HG02981 (cell line): ENCODE measurements at regions not wholly inside any gene's neighbourhood (a gene's known extent, or its start where the extent isn't known, plus 50 kb on each side); places are given as distances from the start of the nearest gene placed in this dataset.

Experiments used
- ATAC-seq: cut with Tn5 transposase; IDR thresholded peaks from one replicate; pipeline ENCODE4 v1.9.1; 2021; ENCODE audit warnings: mild to moderate bottlenecking, moderate library complexity; ENCODE audit not compliant: unreplicated experiment

DNA sequence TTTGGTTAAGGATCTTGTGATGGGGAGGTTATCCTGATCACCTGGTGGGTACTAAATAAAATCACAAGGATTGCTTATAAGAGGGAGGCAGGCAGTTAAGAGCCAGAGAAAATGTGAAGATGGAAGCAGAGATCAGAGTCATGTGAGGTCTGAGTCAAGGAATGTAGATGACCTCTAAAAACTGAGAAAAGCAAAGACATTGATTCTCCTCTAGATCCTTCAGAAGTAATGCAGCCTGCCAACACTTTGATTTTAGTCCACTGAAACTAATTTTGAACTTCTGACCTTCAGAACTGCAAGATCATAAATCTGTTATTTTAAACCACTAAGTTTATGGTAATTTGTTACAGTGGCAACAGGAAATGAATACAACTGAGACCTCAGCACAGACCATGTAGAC, 499.0 kb downstream of the GADD45G start:
- no peak for ATAC-seq

DNA sequence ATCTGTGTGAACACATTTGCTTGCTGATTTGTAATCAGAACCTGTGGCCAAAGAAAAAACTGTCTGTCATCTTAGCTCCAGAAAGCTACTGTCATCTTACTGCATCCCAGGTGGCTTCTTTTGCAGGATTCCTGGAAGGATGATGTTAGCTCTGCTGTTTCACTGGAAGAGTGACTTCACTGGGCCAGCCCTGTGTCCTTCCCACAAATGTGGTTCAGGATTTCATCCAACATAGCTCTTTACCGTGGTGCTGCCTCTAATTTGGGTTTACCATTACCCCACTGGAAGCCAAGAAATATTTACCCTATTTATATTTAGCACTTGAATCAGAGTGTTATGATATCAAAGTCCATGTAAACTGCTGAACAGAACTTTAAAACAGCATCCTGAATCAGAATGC, 501.0 kb downstream of the GADD45G start:
- no peak for ATAC-seq

DNA sequence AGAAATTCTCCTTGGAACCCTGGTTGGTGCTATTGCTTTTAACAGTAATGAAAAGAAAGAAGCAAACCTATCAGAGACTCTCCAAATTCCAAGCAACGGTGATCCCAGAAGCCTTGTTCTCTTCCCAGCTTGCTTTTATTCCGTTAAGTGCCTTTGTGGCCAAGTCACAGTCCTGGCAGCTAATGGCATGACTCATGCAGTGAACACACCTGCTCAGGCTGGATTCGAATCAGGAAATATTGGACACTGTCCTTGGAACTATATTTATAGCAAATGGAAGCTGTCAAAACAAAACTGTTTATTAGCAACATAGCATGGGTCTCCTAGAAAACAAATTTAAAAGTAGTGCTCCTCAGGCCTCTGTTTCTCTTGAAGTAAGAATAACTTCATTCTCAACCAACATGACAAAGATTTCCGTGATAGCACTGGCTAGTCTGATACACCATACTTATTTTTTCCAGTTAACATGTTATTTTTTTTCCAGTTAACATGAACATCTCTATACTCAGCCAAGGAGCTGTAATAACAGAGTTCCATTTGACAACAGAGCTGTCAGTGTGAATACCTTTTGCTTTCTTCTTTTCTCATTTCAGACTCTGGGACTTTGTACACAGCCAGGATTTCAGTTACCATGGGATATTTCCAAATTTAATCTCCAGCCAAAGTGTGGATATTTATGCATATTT, 502.4 kb downstream of the GADD45G start:
- no peak for ATAC-seq

DNA sequence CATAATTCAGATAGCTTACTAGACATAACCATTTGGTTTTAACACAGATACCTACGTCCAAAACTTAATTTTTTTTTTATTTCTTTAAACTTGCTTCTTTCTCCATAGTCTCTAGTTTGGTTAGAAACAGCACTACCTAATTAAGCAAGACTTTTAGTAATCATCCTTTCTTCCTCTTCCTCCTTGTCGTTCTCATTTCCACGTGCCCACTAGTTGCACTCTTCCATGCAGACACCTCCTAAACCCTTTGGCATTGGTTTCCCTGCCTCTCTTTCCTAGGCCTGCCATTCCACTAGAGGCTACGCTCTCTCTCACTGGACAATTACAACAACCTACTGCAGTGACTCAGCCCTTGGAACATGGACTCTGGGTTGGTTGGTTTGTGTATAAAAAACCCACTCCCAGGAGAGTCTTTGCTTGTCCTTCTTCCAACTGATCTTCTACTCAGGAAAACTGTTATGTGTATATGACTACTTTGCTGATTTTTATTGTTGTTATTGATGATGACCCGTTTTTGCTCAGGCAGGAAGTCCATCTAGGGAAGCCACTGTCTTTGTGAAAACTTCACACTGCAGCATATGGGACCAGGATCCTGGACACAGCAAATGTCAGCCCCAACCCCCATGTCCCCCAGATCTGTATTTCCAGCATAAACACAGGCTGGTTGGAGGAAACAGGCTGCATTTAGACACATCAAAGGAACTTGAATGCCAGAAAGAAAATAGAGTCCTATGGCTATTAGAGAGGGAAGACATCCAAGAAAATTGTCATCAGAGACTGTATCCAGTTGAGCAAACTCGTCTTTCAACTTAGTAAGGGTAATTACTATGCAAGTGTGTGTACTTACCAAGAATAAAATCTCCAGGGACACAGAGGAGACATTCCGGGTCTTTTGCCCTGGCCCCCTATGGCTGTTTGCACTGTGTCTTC, 503.2 kb downstream of the GADD45G start:
- ATAC-seq: no peak

DNA sequence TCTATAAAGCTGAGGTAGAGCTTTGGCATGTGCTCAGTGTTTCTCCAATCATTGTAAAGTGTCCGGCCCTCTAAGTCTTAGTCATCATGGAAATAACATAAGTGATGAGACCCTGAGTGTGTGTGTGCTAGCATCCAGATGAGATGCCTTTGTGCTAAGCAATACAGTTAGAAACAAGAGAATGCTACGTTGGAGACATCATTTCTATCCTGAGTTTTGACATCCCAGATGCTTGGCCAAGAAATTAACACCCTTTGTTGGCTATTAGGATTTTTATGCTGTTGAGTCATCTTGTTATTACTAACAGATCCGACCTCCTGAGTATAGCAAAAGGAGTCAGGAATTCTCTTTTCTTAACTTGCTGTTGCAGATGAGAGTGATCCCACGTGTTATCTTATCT, 508.0 kb downstream of the GADD45G start:
- ATAC-seq: no peak

DNA sequence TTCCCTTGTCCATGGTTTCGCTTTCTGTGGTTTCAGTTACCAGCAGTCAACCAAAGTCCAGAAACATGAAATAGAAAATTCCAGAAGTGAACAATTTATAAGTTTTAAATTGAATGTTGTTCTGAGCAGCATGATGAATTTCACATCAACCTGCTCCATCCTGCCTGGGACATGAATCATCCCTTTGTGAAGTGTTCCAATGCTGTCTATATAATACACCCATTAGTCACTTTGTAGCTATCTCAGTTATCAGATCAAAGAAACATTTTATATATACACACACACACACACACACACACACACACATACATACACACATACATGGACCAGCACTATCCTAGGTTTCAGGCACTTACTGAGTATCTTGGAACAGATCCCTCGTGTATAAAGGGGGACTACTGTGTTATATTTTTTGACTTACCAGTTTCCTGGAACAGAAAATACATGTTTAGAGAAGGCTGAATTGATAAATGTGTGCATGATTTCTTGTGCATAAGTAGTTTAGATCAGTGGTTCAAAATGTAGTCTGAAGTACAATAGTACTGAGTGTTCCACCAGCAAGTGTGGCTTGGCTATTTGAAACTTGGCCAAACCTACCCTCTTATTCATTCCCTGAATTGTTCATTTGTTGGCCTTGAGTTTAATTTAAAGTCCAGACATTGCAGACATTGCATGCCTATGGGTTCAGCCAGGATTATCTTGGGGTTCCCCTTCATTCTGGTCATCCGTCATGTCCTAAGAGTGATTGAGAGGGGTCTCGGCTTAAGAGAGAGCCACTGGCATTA, 510.0 kb downstream of the GADD45G start:
- no peak for ATAC-seq

DNA sequence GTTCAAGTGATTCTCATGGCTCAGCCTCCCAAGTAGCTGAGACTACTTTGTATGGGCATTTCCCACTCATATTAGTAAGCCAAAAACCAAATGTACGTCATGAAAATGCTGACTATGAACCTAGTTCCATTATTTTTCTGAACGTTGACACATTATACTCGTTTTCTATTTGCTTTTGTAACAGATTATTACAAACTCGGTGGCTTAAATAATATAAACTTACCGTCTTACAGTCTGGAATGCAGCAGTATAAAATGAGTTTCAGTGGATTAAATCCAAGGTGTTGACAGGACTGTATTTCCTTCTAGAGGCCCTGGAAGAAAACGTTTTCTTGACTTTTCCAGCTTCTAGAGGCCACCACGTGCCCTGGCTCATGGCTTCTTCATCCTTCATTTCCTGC, 517.0 kb downstream of the GADD45G start:
- no peak for ATAC-seq

DNA sequence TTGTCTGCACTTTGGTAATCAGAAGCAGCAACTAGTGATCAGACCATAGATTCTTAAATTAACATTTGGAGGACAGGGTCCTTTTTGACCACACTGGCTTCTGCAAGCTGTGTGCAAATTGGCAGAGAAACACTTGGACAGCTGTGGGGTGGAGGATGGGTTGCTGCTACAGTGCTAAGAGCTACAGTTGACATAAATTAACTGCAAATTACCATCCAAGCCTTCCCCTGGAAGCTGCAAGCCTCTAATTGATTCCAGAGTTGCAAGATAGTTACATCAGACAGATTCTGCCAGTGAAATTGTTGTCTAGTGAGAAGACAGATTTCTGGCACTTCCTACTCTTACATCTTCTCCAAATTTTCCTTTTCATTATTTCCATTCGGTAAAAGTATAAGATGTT, 517.7 kb downstream of the DIRAS2 start:
- ATAC-seq: no peak

DNA sequence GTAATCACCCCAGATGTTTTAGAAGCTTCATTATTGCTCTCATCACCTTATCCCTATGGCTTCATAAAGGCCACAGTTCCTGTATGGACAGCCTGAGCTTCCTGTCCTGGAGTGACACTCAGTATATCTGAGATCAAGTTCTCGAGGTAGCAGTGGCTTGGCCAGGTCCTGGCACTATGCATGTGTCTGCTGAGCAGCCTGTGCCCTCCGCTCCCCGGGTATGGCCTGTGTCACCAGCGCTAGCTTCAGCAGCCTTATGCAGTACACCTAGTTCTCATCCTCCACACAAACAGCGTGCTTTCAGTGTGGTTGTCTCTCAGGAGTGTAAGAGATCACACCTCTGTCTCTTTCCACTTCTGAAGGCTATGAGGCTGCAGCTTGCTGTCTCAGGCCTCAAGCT, 514.7 kb downstream of the DIRAS2 start:
- no peak for ATAC-seq

DNA sequence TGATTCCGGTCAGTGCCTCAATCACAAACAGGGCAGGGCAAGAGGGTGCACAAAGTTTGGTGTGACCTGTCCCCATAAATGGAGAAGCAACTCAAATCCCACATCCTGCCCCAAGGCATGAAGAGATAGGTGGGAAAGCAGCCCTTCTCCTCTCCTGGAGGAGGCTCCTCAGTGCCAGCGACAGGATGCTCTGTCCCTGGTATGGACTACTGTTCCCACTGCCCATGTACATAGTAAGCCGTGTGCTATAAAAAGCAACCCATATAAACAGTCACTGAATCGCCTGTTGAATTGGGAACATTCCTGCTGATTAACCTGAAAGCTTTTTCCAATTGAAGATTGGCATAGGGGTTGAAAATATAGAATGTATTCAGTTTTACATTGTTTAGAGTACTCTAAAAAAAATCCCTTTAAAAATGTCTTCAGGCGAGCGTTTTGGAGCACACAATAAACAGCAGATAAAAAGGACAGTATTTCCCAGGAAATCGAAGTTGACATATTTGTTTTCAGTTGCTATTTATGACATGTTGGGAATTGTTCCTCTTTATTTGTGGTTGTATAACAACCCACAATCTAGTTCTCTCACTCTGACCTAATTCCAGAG, 513.9 kb downstream of the DIRAS2 start:
- ATAC-seq: no peak

DNA sequence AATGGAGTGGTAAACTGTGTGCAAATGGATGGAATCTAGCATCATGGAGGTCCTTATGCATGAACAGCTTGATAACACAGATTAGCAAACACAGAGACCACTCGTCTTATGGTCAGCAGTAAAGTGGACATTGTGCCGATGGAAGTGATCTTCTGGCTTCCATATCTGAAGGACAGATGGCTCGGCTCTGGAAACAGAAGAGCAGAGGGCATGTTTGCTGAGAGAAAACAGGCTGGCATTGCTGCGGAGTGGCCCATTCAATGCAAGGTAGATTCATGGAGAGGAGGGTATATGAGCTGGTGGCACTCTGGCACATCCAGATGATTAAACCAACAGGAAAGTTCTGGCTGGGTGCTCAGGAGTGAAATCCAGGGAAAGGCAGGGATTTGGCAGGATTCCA, 513.2 kb downstream of the DIRAS2 start:
- no peak for ATAC-seq

DNA sequence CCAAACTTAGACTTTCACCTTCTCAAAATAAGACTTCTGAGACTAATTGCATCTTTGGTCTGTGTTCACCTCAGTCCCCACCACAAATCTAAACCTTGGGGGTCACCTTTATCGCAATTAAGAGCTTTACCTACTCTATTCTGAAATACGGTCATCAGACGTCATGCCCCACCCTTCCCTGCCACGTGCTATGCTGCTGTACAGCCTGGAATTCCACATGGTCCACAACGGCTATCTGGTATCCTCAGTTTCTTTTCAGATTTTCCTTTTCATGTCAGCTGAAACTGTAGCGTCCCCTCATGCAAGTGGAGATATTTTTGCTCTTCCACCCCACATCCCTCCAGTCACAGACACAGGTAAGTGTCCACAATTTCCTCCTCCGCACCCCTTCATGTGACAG, 511.1 kb downstream of the DIRAS2 start:
- no peak for ATAC-seq

DNA sequence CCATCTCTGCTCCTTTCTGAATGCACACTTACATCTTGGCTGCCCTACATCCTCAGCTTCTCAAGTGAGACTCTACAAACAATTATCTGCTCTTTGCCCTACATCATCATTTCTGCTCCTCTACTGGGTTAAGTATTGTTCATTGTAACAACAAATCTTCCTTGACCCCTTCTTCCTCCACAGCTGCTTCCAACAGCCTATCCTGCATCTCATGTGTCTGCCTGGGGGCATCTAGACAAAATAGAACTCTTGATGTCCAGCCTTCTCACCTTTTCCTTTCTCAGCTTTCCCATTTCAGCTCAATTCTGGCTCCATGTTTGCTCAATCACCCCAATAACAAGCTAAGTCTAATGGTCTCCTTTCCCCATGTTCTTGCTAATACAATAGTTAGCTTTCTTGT, 509.8 kb downstream of the DIRAS2 start:
- ATAC-seq: no peak

DNA sequence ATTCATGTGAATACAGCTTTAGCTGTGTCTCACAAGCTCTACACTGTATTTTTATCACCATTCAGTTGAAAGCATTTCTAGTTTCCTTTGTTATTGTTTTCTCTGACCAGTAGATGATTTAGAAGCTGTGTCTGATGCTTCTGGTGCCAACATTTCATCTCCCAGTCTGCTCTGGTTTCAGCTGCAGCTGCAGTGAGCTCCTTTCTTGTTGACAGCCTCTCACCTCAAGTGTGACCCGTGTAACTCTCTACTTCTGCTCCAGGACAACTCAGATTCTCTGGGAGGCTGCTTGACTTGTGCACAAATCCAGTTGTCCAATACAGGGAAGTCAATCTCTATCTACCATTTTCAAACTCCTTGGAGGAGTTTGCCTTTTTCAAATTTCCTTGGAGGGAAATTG, 504.8 kb downstream of the DIRAS2 start:
- no peak for ATAC-seq

DNA sequence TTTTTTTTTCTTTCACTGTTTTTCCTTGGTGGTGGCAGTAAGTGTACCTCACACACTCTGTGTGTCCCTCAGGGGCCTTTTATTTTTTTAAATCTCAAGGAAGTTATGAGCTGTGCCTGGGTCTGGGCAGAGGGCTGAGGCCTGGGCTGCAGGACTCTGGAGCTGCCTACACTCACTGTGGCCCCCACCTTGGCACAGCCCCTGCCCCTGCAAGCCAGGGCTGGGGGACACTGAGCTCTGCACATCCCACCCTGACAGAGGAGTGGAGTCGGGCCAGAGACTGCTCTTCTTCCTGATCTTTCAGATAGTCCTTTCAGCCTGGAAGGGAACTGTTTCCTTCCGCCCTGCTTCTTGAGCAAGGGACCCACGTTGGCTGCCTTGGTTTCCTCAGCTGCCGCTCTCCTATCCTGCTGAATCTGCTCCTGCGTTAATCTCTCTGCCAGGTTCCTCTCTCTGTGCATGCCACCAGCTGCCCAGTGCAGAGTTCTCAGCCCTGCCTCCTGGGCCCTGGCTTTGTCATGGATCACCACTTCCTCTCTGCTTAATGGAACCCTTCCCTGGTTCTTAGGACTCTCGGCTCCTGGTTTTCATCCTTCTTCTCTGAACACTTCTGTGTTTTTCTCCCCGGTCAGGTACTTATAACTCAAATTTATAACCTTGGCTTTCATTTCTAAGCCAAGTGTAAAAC, 502.3 kb downstream of the DIRAS2 start:
- no peak for ATAC-seq

DNA sequence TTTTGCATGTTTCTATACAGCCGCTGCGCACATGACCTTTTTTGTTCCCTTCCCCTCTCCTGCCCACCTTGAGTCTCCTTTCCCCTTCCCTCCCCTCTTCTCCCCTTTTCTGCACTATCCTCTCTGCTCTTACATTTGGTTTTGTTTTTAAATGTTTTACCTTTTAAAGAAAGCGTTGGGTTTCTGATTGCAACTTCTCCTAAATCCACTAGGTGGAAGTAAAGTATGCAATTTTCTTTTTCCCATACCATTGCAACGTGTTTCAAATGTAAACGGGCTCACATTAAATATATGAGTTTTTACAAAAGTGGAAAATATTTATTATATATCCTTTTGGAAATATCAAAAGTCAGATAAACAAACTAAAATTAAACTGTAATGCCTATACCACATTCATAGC, 500.9 kb downstream of the DIRAS2 start:
- ATAC-seq: no peak

DNA sequence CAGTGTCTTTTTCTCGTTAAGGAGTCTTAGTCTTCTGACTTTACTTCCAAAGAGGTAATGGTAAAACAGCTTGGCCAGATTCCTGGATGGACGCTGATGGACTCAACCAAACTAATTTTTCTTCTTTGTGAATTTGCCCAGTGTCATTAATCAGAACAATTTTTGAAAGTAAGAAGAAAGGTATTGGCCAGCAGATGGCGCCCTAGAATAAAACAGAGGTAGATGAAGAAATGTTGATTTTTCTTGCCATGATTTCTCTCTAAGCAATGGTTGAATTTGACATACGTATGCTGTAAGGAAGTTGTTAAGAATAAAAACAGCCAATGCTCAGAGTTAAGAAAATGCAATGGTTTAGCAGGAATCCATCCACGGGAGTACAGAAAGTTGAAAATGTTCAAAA, 500.0 kb downstream of the DIRAS2 start:
- no peak for ATAC-seq

DNA sequence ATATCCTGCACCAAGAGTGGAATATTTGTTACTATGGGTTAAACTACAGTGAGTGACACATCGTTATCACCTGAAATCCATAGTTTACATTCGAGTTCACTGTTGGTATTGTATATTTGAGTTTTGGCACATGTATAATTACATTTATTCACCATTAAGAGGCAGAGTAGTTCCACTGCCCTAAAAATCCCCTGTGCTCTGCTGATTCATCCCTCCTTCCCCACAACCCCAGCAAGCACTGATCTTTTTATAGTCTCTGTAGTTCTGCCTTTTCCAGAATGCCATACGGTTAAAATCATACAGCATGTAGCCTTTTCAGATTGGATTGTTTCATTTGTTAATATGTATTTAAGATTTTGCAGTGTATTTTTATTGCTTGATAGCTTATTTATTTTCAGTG, 495.2 kb downstream of the DIRAS2 start:
- ATAC-seq: no peak

DNA sequence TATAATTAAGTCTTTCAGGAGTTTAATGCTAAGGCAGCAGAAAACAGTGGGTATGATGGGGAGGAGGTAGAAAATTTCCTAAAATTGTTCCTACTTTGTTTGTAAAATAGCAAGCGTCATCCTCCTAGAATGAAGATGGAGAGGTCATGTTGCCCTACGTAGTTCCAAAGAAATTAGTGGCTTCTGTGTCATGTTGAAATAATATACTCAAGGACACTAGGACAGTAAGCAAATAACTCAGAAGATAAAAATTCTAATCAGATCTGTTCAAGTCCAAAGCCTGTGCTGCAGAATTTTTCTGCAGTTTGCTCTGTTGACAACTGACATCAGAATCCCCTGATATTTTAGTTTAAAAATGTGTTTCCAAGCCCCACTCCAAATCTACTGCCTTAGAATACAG, 486.3 kb downstream of the DIRAS2 start:
- ATAC-seq: no peak

DNA sequence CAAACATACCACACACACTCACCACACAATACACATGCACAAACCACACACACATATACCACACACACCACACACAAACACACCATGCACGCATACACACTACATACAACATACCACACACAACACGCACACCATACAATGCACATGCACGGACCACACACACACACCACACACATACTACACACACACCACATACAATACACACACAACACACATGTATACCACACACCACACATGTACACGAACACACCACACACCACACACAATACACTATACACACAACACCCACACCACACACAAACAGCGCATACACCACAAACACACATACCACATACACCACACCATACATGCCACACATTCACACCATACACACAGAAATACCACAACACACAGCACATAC, 480.3 kb downstream of the DIRAS2 start:
- ATAC-seq: no peak

DNA sequence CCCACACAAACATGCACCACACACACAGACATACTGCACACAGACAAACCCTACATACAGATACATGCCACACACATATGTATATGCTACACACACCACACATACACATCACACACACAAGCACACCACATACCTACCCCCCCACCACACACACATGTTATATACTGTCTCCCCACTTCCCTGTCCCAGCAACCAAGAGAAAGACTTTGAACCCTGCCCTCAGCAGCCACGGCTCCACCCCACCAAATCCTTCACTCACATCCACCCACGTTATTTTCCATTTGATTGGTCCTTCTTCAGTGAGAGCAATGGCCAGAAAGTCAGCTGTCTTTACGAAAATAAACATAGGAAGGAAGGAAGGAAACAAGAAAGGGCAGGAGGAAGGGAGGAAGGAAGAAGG, 479.8 kb downstream of the DIRAS2 start:
- ATAC-seq: no peak
